IMR-90 (cell line): ENCODE measurements at regions not wholly inside any gene's neighbourhood (a gene's known extent, or its start where the extent isn't known, plus 50 kb on each side); places are given as distances from the start of the nearest gene placed in this dataset.
"Not testable (repeated sequence)": the region's sequence is repeated elsewhere in the genome, so short reads cannot be mapped to it uniquely, and the experiment has no call there.

ENCODE experiments used
- ATAC-seq: fragments of 200-7000 bp; cut with Tn5 transposase; 2 replicates; pipeline ENCODE4 v1.9.1; 2020; ENCODE audit warnings: low read depth, mild to moderate bottlenecking, moderate library complexity
- BruUV-seq: library from RNA; stranded (reverse); fragments of 400-500 nt; replicated peaks from 2 replicates; lab custom pipeline; 2021; lab: Mats Ljungman, UMichigan
- CTCF ChIA-PET: fragments of 300-600 bp; formaldehyde crosslinking; extraction: SDS; loops from one replicate; lab custom pipeline; 2021; ENCODE audit warnings: antibody characterized with exemption; lab: Yijun Ruan, JAX
- POLR2A ChIA-PET: fragments of 300-600 bp; sonication (Branson Sonifier 250); formaldehyde crosslinking; loops from one replicate; lab custom pipeline; 2022; ENCODE audit warnings: antibody characterized with exemption; ENCODE audit not compliant: unreplicated experiment; lab: Charles Lee
- DNase-seq: peaks from one replicate; pipeline ENCODE4 v3.0.0; 2013
- H2AFZ ChIP-seq: replicated peaks from 2 replicates; pipeline ENCODE3; 2013; ENCODE audit warnings: low read length, mild to moderate bottlenecking; ENCODE audit not compliant: poor library complexity
- H2AK5ac ChIP-seq: 2 replicates; pipeline ENCODE4 v1.6.1; 2013; ENCODE audit warnings: low read depth, low read length, inconsistent platforms
- H2AK9ac ChIP-seq: replicated peaks from 2 replicates; pipeline ENCODE3; 2013; ENCODE audit warnings: mild to moderate bottlenecking, low read depth, low read length, moderate library complexity; ENCODE audit not compliant: poor library complexity
- H2BK120ac ChIP-seq: 2 replicates; pipeline ENCODE4 v1.6.1; 2013; ENCODE audit warnings: low read depth, low read length, inconsistent platforms
- H2BK15ac ChIP-seq: 3 replicates; pipeline ENCODE4 v1.6.1; 2013; ENCODE audit warnings: low read depth, low read length, inconsistent platforms
- H2BK20ac ChIP-seq: 2 replicates; pipeline ENCODE4 v1.6.1; 2013; ENCODE audit warnings: low read depth, mild to moderate bottlenecking, inconsistent platforms, low read length, moderate library complexity
- H2BK5ac ChIP-seq: 2 replicates; pipeline ENCODE4 v1.6.1; 2013; ENCODE audit warnings: mild to moderate bottlenecking, low read depth, low read length, inconsistent platforms; ENCODE audit not compliant: poor library complexity, severe bottlenecking
- H3K14ac ChIP-seq: replicated peaks from 2 replicates; pipeline ENCODE4 v1.6.1; 2013; ENCODE audit warnings: low read depth, low read length, inconsistent platforms
- H3K18ac ChIP-seq: 2 replicates; pipeline ENCODE4 v1.6.1; 2013; ENCODE audit warnings: low read depth, low read length, control low read depth
- H3K23ac ChIP-seq: 2 replicates; pipeline ENCODE4 v1.6.1; 2013; ENCODE audit warnings: low read depth, low read length, inconsistent platforms
- H3K27ac ChIP-seq: 2 replicates; pipeline ENCODE4 v1.5.1; 2013; ENCODE audit warnings: mild to moderate bottlenecking, control low read depth, low read length; ENCODE audit not compliant: insufficient read depth
- H3K27me3 ChIP-seq: 2 replicates; pipeline ENCODE4 v1.6.1; 2013; ENCODE audit warnings: low read length; ENCODE audit not compliant: control insufficient read depth, insufficient read depth
- H3K36me3 ChIP-seq: 2 replicates; pipeline ENCODE4 v1.6.1; 2013; ENCODE audit warnings: low read length, mixed read lengths; ENCODE audit not compliant: control insufficient read depth, insufficient read depth
- H3K4ac ChIP-seq: 2 replicates; pipeline ENCODE4 v1.6.1; 2013; ENCODE audit warnings: low read depth, low read length, inconsistent platforms
- H3K4me1 ChIP-seq: 2 replicates; pipeline ENCODE4 v1.6.1; 2013; ENCODE audit warnings: low read length, mixed read lengths; ENCODE audit not compliant: control insufficient read depth, insufficient read depth
- H3K4me2 ChIP-seq: 2 replicates; pipeline ENCODE4 v1.6.1; 2013; ENCODE audit warnings: low read depth, mild to moderate bottlenecking, control low read depth, low read length, moderate library complexity
- H3K4me3 ChIP-seq: 2 replicates; pipeline ENCODE4 v1.5.1; 2013; ENCODE audit warnings: low read depth, mild to moderate bottlenecking, control low read depth, low read length, moderate library complexity; ENCODE audit not compliant: insufficient read depth
- H3K56ac ChIP-seq: 2 replicates; pipeline ENCODE4 v1.6.1; 2013; ENCODE audit warnings: low read length, inconsistent platforms; ENCODE audit not compliant: insufficient read depth; ENCODE audit errors: extremely low read depth
- H3K79me1 ChIP-seq, 2 experiments: 2 replicates each; pipeline ENCODE4 v1.6.1; 2013; ENCODE audit warnings: low read length in 2 of 2, inconsistent platforms in 1 of 2, low read depth in 1 of 2
- H3K9ac ChIP-seq: 2 replicates; pipeline ENCODE4 v1.6.1; 2013; ENCODE audit warnings: low read depth, low read length, control low read depth
- H3K9me1 ChIP-seq: 2 replicates; pipeline ENCODE4 v1.6.1; 2013; ENCODE audit warnings: low read length, inconsistent platforms; ENCODE audit not compliant: insufficient read depth
- H3K9me3 ChIP-seq: 2 replicates; pipeline ENCODE4 v1.6.1; 2013; ENCODE audit warnings: low read length; ENCODE audit not compliant: control insufficient read depth, insufficient read depth
- H4K20me1 ChIP-seq: 2 replicates; pipeline ENCODE4 v1.6.1; 2013; ENCODE audit warnings: low read length, inconsistent platforms; ENCODE audit not compliant: insufficient read depth
- H4K5ac ChIP-seq: 2 replicates; pipeline ENCODE4 v1.6.1; 2013; ENCODE audit warnings: mild to moderate bottlenecking, low read depth, low read length, control low read depth
- H4K8ac ChIP-seq, 2 experiments: 2 replicates each; pipeline ENCODE4 v1.6.1; 2013; ENCODE audit warnings: low read depth in 2 of 2, low read length in 2 of 2, control low read depth in 1 of 2, inconsistent platforms in 1 of 2
- H4K91ac ChIP-seq: 2 replicates; pipeline ENCODE4 v1.6.1; 2013; ENCODE audit warnings: low read depth, low read length, inconsistent platforms; ENCODE audit not compliant: insufficient read depth
- RAD21 ChIP-seq: IDR thresholded peaks from 2 replicates; pipeline ENCODE4 v1.6.1; 2012; ENCODE audit warnings: low read length, improper control_type of control experiment
- WGBS, 2 experiments: methylation state at CpG; one replicate each; pipeline versions ENCODE4 v1.1.5 to v1.1.7; 2013; ENCODE audit warnings: missing lambda C conversion rate in 2 of 2; ENCODE audit not compliant: insufficient read length in 1 of 2; ENCODE audit errors: extremely low coverage in 2 of 2; 5-methylcytosine and 5-hydroxymethylcytosine counted together
- dilution Hi-C: fragments of 300-500 bp; cut with HindIII; formaldehyde crosslinking; loops from one replicate; pipeline ENCODE4 v1.14.3; 2018; ENCODE audit warnings: low sequenced_read_pairs; ENCODE audit not compliant: unreplicated experiment
- in situ Hi-C: fragments of 300-500 bp; cut with MboI; formaldehyde crosslinking; loops from 3 replicates; pipeline ENCODE4 v1.14.3; 2019; ENCODE audit warnings: low sequenced_read_pairs, inconsistent platforms, mixed read lengths
- intact Hi-C: fragments of 100-400 bp; cut with micrococcal nuclease; formaldehyde crosslinking; loops from 2 replicates; pipeline ENCODE4 v1.10.0; 2022
- TF ChIP-seq, protein P1 (sequence below): conservative IDR thresholded peaks from 2 replicates; pipeline ENCODE4 v1.5.1; 2012; ENCODE audit warnings: mild to moderate bottlenecking, low read depth, low read length, improper control_type of control experiment

DNA sequence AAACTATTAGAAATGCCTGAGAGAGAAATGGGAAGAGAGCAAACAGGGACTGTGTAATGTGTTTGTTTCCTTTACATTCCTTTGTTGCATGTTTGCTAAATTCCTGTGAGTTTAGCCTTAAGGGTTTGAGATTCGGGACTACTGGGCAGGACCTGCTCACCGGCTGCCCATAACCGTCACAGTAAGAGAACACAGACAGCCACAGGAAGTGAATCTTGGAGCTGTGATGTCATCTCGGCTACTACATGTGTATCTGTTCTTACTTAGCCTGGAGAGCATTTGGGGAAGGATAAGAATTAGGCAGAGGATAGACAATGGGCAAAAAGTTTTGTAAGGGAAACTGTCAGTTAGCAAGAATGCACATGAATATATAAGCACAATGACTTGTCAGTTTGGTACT is 485.1 kb upstream of the KLF6 start:
- dilution Hi-C loops, result no loop called here

DNA sequence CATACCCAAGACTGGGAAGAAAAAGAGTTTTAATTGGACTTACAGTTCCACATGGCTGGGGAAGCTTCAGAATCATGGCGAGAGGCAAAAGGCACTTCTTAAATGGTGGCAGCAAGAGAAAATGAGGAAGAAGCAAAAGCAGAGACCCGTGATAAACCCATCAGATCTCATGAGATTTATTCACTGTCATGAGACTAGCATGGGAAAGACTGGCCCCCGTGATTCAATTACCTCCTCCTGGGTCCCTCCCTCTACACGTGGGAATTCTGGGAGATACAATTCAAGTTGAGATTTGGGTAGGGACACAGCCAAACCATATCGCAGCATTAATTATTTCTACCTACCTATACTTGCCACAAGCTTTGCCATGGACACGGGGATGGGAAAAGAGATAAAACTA is 483.5 kb upstream of the KLF6 start:
- H3K23ac ChIP-seq, DNase-seq, H3K4me3 ChIP-seq, H3K9ac ChIP-seq, H3K4ac ChIP-seq, H3K4me2 ChIP-seq, ATAC-seq, H4K20me1 ChIP-seq, H2AK9ac ChIP-seq, H4K8ac ChIP-seq, H2BK120ac ChIP-seq, H3K27ac ChIP-seq, H3K79me1 ChIP-seq, POLR2A ChIA-PET, H2BK20ac ChIP-seq, CTCF ChIA-PET, H2AFZ ChIP-seq, H3K4me1 ChIP-seq, intact Hi-C loops, H3K9me1 ChIP-seq, H3K9me3 ChIP-seq, H4K91ac ChIP-seq, H3K56ac ChIP-seq, H4K5ac ChIP-seq, H3K14ac ChIP-seq, H2BK5ac ChIP-seq, H3K36me3 ChIP-seq, BruUV-seq, H3K18ac ChIP-seq, dilution Hi-C loops, H3K27me3 ChIP-seq: not testable (repeated sequence)
- peak overlapping the region; percentile 3; the same call in 1 of the 2 replicates for H2AK5ac ChIP-seq
- H2BK15ac ChIP-seq, result 0 out of 3 replicates have a peak overlapping the region, but pooled peaks have one; percentile 71
- WGBS, 2 experiments, result no CpG with 5 or more reads among the region's 6 CpGs
- in situ Hi-C loops, result loop anchor here (25.0 kb wide), 1 partner anchor 494 kb away; no protein-coding TSS in a partner anchor

More for the DNA sequence above, 485.1 kb upstream of the KLF6 start:
- Histone ChIP-seq H3K27ac (0 out of 2 replicates have a peak overlapping the region, but pooled peaks have one; percentile 36), H3K79me1 (no peaks in the 10 kb centered on the region; a peak in 1 of 4 replicates), H3K9me1 (peaks cover 5% of the 10 kb centered on the region; the same call in 1 of the 2 replicates), H2AK9ac (no peak overlapping the region), H3K9ac (no peak overlapping the region), H3K4me3 (no peak overlapping the region), H3K9me3 (no peaks in the 10 kb centered on the region), H3K14ac (peak overlapping the region; percentile 38), H3K4ac (no peak overlapping the region; the same call in 1 of the 2 replicates), H2BK120ac (peak overlapping the region; percentile 12), H2BK20ac (peak overlapping the region; percentile 16), H3K23ac (no peak overlapping the region), H3K18ac (no peak overlapping the region; the same call in 1 of the 2 replicates), H4K8ac (peak overlapping the region in 1 of 2 experiments; percentile 43; a peak in 2 of 4 replicates), H3K4me1 (peaks cover 6% of the 10 kb centered on the region), H3K4me2 (no peak overlapping the region; the same call in 1 of the 2 replicates), H4K91ac (no peak overlapping the region), H4K20me1 (no peaks in the 10 kb centered on the region), H3K27me3 (no peaks in the 10 kb centered on the region), H2AK5ac (no peak overlapping the region), H4K5ac (no peak overlapping the region; the same call in 1 of the 2 replicates), H3K36me3 (no peaks in the 10 kb centered on the region), H2BK15ac (0 out of 3 replicates have a peak overlapping the region, but pooled peaks have one; percentile 9), H3K56ac (no peak overlapping the region), H2BK5ac (peak overlapping the region; percentile 1), H2AFZ (peak overlapping the region; percentile 87)
- DNase-seq, result peak; percentile 92
- POLR2A ChIA-PET, result interaction anchor here (0.5 kb wide), 1 partner anchor 13 kb away, joined by 7 read pairs; no protein-coding TSS in a partner anchor
- CTCF ChIA-PET, result no interaction called here
- no TSS peak for BruUV-seq
- ATAC-seq, result peak; percentile 94
- TF ChIP-seq, protein P1, sequence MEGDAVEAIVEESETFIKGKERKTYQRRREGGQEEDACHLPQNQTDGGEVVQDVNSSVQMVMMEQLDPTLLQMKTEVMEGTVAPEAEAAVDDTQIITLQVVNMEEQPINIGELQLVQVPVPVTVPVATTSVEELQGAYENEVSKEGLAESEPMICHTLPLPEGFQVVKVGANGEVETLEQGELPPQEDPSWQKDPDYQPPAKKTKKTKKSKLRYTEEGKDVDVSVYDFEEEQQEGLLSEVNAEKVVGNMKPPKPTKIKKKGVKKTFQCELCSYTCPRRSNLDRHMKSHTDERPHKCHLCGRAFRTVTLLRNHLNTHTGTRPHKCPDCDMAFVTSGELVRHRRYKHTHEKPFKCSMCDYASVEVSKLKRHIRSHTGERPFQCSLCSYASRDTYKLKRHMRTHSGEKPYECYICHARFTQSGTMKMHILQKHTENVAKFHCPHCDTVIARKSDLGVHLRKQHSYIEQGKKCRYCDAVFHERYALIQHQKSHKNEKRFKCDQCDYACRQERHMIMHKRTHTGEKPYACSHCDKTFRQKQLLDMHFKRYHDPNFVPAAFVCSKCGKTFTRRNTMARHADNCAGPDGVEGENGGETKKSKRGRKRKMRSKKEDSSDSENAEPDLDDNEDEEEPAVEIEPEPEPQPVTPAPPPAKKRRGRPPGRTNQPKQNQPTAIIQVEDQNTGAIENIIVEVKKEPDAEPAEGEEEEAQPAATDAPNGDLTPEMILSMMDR, result no peak
- 0 out of 2 replicates have a peak, but pooled peaks have one; percentile 6 for TF ChIP-seq RAD21
- in situ Hi-C loops (loop anchor here (25.0 kb wide), 1 partner anchor 492 kb away; no protein-coding TSS in a partner anchor), intact Hi-C loops (no loop called here)
- 19% methylated on average over 3 of the region's 4 CpGs; no CpG with 5 or more reads in 1 of the 2 experiments for WGBS, 2 experiments
